ENCODE measurements at regions not wholly inside any gene's neighbourhood (a gene's known extent, or its start where the extent isn't known, plus 50 kb on each side); places are given as distances from the start of the nearest gene placed in this dataset.

DNA sequence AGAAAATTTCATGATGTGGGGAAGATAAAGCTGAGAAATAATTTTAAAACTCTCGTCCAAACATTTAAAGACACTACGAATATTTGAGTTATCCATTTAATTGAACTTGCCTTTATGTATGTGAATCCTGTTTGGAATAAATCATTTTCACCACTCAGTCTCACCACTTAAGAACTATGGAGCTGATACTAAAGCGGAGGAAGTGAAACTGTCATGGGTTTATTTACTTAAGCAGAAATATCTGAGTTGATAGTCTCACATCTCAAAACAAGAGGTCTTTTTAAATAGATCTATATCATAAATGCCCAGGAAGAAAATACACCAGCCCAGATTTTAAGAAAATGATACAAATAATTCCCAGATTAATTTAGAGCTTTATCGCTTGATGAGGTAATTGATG is 532.4 kb downstream of the ZNF804A start:
- no peaks in the 10 kb centered on the region for H3K9me3 Mint-ChIP-seq

DNA sequence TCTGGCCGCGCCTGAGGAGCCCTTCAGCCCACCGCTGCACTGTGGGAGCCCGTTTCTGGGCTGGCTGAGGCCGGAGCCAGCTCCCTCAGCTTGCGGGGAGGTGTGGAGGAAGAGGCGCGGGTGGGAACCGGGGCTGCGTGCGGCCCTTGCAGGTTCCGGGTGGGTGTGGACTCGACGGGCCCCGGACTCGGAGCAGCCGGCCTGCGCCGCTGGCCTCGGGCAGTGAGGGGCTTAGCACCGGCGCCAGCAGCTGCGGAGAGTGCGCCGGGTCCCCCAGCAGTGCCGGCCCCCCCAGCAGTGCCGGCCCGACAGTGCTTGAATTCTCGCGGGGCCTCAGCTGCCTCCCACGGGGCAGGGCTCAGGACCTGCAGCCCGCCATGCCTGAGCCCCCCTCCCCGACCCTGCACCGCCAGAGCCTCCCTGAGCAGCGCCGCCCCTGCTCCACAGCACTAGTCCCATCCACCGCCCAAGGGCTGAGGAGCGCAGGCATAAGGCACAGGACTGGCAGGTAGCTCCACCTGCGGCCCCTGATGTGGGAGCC is 534.2 kb downstream of the ZNF804A start:
- Mint-ChIP-seq H3K9me3 (no peaks in the 10 kb centered on the region), H3K4me3 (no peak overlapping the region), H3K36me3 (no peaks in the 10 kb centered on the region), H3K4me1 (no peaks in the 10 kb centered on the region), H3K27me3 (no peaks in the 10 kb centered on the region), H3K27ac (no peak overlapping the region)

More for the DNA sequence above, 532.4 kb downstream of the ZNF804A start:
- Mint-ChIP-seq H3K4me1 (no peaks in the 10 kb centered on the region), H3K36me3 (no peaks in the 10 kb centered on the region), H3K27ac (no peak overlapping the region), H3K4me3 (no peak overlapping the region), H3K27me3 (no peaks in the 10 kb centered on the region)

DNA sequence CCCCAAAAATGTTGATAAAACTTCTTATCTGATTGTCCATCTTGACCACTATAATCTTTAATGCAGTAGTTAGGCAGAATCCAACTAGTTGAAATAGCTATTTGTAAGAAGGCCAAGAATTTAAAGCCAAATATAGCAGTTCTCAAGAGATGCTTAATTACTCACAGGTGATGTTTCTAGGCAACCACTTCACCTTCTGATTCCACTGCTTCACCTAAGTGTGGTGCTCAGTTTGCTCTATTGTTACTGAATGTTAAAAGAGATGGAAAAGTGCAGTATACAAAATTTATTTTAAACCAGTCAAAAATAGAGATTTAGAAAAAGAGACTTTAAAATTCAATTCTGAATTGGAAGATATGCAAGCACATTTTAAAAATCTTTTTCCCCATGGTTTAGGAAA is 539.4 kb downstream of the ZNF804A start:
- Mint-ChIP-seq H3K36me3 (no peaks in the 10 kb centered on the region), H3K4me3 (no peak overlapping the region), H3K4me1 (no peaks in the 10 kb centered on the region), H3K27me3 (no peaks in the 10 kb centered on the region), H3K27ac (no peak overlapping the region), H3K9me3 (no peaks in the 10 kb centered on the region)

DNA sequence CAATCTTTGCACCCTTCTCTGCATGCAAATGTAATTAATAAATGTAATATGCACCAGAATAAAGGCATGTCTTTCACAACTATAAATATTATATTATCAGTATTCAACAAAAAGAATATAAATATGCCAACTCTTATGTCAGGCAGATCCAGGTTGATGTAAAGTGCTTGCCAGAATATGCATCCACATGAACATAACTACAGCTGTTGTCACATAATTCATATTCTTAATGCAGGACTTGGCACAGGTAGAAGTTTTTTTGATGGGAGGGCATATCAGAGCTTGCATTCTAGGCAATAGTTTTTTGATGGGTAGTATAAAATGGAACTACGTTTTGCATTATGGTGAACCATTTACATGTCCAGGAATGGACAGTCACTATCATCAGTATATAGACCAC is 544.3 kb downstream of the ZNF804A start:
- Mint-ChIP-seq H3K4me1 (no peaks in the 10 kb centered on the region), H3K36me3 (no peaks in the 10 kb centered on the region), H3K4me3 (no peak overlapping the region), H3K27ac (no peak overlapping the region), H3K27me3 (no peaks in the 10 kb centered on the region), H3K9me3 (no peaks in the 10 kb centered on the region)

DNA sequence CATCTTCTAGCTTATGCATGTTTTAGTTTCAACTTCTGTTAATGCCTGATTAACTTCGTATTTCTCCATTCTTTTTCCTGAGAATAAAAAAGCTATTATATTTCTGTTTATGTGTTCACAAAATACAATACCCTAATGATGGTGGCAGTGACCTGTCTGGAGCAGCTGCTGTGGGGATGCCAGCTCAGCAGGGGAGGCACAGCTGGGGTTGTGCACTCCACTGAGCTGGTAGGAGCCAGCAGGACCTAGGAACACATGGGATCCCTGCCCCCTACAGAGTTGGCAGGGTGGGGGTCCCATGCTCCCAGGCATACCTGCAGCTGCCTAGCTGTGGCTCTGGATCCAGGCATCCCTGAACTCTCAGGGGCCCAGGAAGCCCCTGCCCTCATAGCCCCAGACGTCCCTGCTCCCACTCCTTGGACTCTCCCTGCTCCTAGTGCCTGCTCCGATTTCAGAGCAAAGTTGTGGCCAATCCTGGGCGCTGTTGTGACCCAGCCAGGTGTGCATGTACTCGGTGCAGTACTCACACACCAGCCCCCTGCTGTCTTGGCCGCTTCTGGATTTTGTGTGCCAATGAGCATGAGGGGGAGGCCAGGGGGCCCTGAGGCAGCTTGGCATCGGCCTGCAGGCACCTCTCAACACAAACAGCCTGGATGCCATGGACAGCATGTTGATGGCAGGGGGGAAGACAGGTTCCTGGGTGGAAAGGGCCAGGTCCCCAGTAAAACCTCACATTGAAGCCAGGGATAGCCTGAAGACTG is 546.0 kb downstream of the ZNF804A start:
- Mint-ChIP-seq H3K4me1 (no peaks in the 10 kb centered on the region), H3K9me3 (no peaks in the 10 kb centered on the region)

DNA sequence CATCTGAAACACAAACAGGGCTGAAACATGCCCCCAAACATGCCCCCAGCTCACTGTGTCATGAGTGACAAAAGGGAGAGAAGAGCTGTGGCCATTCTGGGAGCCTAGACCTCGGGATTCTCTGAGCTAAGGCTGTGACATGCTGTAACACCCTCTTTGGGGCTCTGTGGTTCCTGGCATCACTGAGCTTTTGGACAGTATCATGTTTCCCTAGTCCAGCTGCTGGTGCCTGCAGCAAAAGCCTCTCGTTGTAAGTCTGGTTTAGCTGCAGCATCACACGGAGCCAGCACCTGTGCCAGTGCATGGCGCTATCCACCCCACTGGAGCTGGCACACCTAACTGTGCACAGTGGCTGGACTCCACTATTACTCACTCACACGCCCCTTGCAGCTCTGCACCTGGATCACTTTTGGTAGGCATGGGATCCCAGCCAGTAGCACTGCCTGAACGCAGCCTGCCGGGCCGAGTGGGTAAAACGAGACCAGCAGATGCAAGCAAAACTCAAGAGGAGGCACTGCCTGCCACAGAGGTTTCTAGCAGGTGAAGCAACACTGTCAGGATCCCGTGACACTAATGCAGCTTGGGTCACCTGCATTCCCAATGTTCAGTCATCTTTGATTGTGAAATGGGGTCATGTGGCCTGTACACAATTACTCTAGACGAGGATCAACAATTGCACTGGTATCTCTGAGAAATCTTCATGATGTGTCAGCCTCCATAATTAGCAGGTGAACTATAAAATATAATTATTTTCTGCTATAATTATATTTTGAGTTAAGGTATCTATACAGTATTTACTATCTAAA is 547.2 kb downstream of the ZNF804A start:
- Mint-ChIP-seq H3K4me3 (no peak overlapping the region), H3K36me3 (no peaks in the 10 kb centered on the region), H3K27me3 (no peaks in the 10 kb centered on the region), H3K27ac (no peak overlapping the region), H3K9me3 (no peaks in the 10 kb centered on the region), H3K4me1 (no peaks in the 10 kb centered on the region)

More for the DNA sequence above, 546.0 kb downstream of the ZNF804A start:
- Mint-ChIP-seq H3K27ac (no peak overlapping the region), H3K4me3 (no peak overlapping the region), H3K27me3 (no peaks in the 10 kb centered on the region), H3K36me3 (no peaks in the 10 kb centered on the region)

DNA sequence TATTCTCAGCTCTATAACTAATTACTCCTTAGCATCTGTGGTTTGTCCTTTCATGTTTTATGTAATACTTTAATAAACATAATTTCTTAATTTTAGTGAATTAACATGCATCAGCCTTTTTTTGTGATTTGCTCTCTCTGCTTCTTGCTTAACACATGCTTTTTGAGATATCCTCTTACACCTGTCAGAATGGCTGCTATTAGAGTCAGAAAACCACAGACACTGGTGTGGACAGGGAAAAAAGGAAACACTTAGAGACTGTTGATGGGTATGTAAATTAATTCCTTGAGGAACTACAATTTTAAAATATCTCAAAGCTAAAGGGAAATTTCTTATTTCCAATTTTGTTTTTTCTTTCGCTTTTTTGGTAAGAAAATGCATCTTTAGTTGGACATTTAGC is 549.0 kb downstream of the ZNF804A start:
- Mint-ChIP-seq H3K27ac (no peak overlapping the region), H3K27me3 (no peaks in the 10 kb centered on the region), H3K9me3 (peaks cover 4% of the 10 kb centered on the region), H3K4me1 (no peaks in the 10 kb centered on the region), H3K36me3 (no peaks in the 10 kb centered on the region), H3K4me3 (no peak overlapping the region)

DNA sequence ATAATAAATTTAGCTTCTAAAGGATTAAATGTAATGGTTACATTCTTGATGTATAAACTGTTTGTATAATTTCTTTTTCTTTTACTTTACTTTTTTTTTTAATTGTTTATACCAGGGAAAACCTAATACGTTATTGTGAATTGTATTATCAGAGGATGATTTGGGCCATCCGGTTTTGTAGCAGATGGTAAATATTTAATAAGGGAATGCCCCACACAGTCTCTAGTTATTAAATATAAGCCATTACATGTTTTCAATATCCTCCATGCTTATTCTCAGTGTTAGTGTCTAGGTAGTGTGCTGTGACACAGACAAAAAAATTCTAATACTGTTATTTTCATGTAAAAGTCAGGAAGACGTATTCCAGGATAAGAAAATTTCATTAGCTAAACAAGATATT is 553.9 kb downstream of the ZNF804A start:
- Mint-ChIP-seq H3K27ac (no peak overlapping the region), H3K27me3 (no peaks in the 10 kb centered on the region), H3K36me3 (no peaks in the 10 kb centered on the region), H3K4me1 (no peaks in the 10 kb centered on the region), H3K4me3 (no peak overlapping the region), H3K9me3 (peaks cover 4% of the 10 kb centered on the region)

DNA sequence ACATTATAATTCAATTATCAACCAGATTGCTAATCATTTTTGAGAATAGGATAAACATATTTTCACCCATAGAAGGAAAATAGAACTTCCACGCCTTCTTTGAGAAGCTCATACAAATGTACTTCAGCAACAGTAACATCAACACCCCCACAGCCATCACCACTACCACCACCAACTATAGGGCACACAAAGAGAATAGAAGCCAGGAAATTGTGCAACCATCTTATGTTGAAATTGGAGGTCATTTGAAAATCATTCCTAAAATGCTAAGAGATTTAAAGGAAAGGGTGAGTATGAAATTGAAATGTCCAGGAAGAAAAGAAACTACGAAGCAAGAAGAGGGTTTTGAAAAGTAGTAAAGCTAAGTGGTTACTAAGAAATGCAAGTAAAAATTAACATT is 563.4 kb downstream of the ZNF804A start:
- H3K9me3 Mint-ChIP-seq = no peaks in the 10 kb centered on the region
- no peak overlapping the region for H3K27ac Mint-ChIP-seq
- H3K36me3 Mint-ChIP-seq = no peaks in the 10 kb centered on the region
- no peaks in the 10 kb centered on the region for H3K27me3 Mint-ChIP-seq
- H3K4me1 Mint-ChIP-seq = no peaks in the 10 kb centered on the region
- H3K4me3 Mint-ChIP-seq = no peak overlapping the region

DNA sequence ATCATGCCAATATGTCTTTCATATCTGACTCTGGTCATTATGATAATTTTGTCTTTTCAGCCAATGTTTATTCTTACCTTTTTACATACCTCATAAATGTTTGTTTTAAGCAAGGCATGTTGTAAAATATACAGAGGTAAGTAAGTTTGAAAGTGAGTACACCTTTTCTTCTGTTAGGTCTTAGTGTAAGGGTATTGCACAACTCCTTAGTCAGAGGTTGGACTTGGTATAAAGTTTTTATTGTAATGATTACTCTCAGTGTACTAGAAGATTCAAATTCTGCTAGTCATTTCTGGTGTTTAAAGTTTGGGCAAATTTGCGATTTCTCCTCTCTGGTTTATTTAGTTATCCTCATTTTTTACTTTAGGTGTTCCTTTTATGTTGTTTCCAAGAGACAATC is 564.3 kb upstream of the FSIP2 start:
- Mint-ChIP-seq H3K4me1 (no peaks in the 10 kb centered on the region), H3K36me3 (no peaks in the 10 kb centered on the region), H3K4me3 (no peak overlapping the region), H3K9me3 (no peaks in the 10 kb centered on the region), H3K27ac (no peak overlapping the region), H3K27me3 (no peaks in the 10 kb centered on the region)

DNA sequence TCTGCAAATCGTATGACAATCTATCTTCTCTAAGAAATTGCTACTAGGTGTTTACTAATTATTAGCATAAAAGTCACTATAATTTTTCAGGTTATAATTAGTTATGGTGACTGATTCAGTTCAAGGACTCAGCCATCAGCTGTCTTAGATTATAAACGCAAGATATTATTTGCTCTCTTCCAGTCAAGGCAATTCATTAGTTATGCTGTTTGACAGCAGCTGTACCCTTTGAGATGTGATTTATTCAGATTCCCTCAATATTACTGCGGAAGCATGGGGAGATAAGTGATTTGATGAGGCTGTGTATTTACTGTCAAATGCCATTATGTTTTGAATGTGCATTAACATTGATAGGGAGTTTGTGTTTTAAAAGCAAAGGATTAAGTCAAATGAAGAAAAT is 558.9 kb upstream of the FSIP2 start:
- H3K4me1 Mint-ChIP-seq = no peaks in the 10 kb centered on the region
- no peak overlapping the region for H3K4me3 Mint-ChIP-seq
- peaks cover 5% of the 10 kb centered on the region for H3K9me3 Mint-ChIP-seq
- H3K27ac Mint-ChIP-seq = no peak overlapping the region
- H3K27me3 Mint-ChIP-seq = no peaks in the 10 kb centered on the region
- no peaks in the 10 kb centered on the region for H3K36me3 Mint-ChIP-seq

DNA sequence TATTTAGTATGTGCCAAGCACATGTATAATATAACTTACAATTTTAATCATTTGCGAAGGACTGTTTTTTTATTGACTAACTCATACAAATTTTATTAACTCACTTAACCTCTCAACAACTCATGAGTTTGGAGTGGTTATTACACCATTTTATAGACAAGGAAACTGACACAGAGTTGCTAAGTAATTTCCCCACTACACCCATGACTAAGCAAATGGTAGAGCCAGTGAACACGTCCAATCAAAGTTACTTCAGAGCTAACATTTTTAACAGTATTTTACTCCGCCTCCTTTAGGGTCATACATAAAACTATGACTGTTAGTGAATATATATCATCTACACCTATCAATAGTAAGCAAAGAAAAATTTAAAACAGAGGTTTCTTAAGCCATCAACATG is 556.7 kb upstream of the FSIP2 start:
- H3K4me3 Mint-ChIP-seq = no peak overlapping the region
- H3K27me3 Mint-ChIP-seq = no peaks in the 10 kb centered on the region
- peaks cover 5% of the 10 kb centered on the region for H3K9me3 Mint-ChIP-seq
- no peaks in the 10 kb centered on the region for H3K36me3 Mint-ChIP-seq
- H3K27ac Mint-ChIP-seq = no peak overlapping the region
- H3K4me1 Mint-ChIP-seq = no peaks in the 10 kb centered on the region

DNA sequence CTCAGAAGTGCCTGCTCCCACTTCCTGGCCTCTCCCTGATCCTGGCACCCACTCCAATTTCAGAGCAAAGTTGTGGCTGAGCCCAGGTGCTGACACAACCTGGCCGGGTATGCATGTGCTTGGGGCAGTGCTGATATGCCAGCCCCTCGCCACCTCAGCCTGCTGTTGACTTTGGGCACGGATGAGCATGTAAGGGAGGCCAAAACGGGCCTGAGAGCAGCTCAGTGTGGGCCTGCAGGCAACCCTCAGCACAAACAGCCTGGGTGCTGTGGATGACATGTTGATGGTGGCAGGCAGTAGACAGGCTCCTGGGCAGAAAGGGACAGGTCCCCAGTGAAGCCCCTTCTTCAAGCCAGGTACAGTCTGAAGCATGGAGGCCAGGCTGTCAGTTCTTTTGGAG is 553.6 kb upstream of the FSIP2 start:
- H3K36me3 Mint-ChIP-seq = no peaks in the 10 kb centered on the region
- no peak overlapping the region for H3K27ac Mint-ChIP-seq
- no peaks in the 10 kb centered on the region for H3K4me1 Mint-ChIP-seq
- no peak overlapping the region for H3K4me3 Mint-ChIP-seq
- H3K27me3 Mint-ChIP-seq = no peaks in the 10 kb centered on the region
- H3K9me3 Mint-ChIP-seq = peaks cover 5% of the 10 kb centered on the region

DNA sequence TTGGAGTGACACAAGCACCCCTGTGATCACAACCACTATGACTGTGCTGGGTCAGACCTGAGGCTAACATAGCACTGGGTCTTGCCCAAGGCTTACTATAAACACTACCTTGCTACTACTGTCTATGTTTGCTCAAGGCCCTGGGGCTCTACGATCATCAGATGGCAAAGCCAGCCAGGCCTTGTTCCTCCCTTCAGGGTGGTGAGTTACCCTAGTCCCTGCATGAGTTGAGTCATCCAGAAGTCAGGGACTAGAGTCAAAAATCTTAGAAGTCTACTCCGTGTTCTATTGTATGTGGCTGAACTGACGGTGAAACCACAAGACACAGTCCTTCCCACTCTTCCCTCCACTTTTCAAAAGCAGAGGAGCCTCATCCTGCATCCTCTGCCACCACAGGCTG is 551.2 kb upstream of the FSIP2 start:
- no peaks in the 10 kb centered on the region for H3K27me3 Mint-ChIP-seq
- no peaks in the 10 kb centered on the region for H3K4me1 Mint-ChIP-seq
- H3K27ac Mint-ChIP-seq = no peak overlapping the region

DNA sequence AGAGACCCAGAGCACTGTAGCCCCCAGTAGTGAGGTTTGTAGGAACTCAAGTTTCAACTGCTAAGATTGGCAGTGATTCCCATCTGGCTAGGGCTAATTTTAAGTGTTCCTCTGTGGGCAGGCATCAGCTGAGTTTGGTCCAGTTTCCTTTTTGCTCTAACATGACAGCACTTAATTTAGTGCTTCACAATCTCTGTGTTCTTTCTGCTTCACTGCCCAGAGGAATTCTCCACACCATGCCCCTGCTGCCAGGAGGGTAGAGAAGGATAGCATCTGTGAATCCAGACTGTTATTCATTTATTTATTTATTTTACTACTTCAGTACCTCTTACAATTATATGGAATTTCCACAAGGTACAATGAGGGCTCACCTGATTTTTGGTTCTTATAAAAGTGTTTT is 549.9 kb upstream of the FSIP2 start:
- Mint-ChIP-seq H3K4me1 (no peaks in the 10 kb centered on the region), H3K36me3 (no peaks in the 10 kb centered on the region), H3K9me3 (peaks cover 5% of the 10 kb centered on the region), H3K4me3 (no peak overlapping the region), H3K27me3 (no peaks in the 10 kb centered on the region), H3K27ac (no peak overlapping the region)

More for the DNA sequence above, 551.2 kb upstream of the FSIP2 start:
- Mint-ChIP-seq H3K4me3 (no peak overlapping the region), H3K9me3 (peaks cover 5% of the 10 kb centered on the region), H3K36me3 (no peaks in the 10 kb centered on the region)

DNA sequence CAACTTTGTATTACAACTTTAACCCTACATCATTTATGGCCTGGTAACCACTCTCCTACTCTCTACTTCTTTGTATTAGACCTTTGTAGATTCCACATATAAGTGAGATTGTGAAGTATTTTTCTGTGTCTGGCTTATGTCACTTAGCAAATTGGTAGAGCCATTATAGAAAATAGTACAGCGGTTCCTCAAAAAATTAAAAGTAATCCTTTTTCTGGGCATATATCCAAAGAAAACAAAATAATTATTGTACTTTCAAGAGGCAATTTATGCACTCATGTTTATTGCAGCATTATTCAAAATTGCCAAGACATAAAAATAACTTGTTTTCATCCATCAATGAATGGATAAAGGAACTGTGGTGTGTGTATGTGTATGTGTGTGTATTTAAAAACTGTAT is 537.5 kb upstream of the FSIP2 start:
- Mint-ChIP-seq H3K4me1 (no peaks in the 10 kb centered on the region), H3K27me3 (no peaks in the 10 kb centered on the region), H3K36me3 (no peaks in the 10 kb centered on the region), H3K4me3 (no peak overlapping the region), H3K27ac (no peak overlapping the region), H3K9me3 (no peaks in the 10 kb centered on the region)
